Cardiac muscle cell (in vitro differentiated cells and primary cell): ENCODE measurements at regions not wholly inside any gene's neighbourhood (a gene's known extent, or its start where the extent isn't known, plus 50 kb on each side); places are given as distances from the start of the nearest gene placed in this dataset.
A peak's percentile ranks its signal among the peaks of the same experiment; 100 is the strongest.

Experiments
- DNase-seq, 2 donors: peaks; one replicate each; pipeline versions ENCODE4 v3.0.0 to v3.0.0-alpha.2; 2010 to 2017; ENCODE audit warnings: low read depth in 1 of 2, low spot score in 1 of 2
- H3K27ac ChIP-seq: fragments of 200-600 bp; sonication (generic); 2 replicates; pipeline ENCODE4 v1.5.1; 2016
- H3K27me3 ChIP-seq: fragments of 200-600 bp; sonication (generic); 2 replicates; pipeline ENCODE4 v1.6.0; 2016; ENCODE audit warnings: control low read depth
- H3K36me3 ChIP-seq: fragments of 200-600 bp; sonication (generic); 2 replicates; pipeline ENCODE4 v1.5.1; 2016; ENCODE audit warnings: control low read depth
- H3K4me1 ChIP-seq: fragments of 200-600 bp; sonication (generic); 2 replicates; pipeline ENCODE4 v1.8.1; 2017; ENCODE audit warnings: low read depth, mild to moderate bottlenecking, mixed run types
- H3K4me3 ChIP-seq: fragments of 200-600 bp; sonication (generic); 2 replicates; pipeline ENCODE4 v1.5.1; 2016; ENCODE audit warnings: mild to moderate bottlenecking
- H3K9me3 ChIP-seq: fragments of 200-600 bp; sonication (generic); 2 replicates; pipeline ENCODE4 v1.5.1; 2017; ENCODE audit warnings: low read depth, mild to moderate bottlenecking, control low read depth
- TF ChIP-seq, protein P1 (sequence below): IDR thresholded peaks from 2 replicates; pipeline ENCODE4 v1.5.1; 2012; ENCODE audit warnings: low read depth, mild to moderate bottlenecking, low read length

DNA sequence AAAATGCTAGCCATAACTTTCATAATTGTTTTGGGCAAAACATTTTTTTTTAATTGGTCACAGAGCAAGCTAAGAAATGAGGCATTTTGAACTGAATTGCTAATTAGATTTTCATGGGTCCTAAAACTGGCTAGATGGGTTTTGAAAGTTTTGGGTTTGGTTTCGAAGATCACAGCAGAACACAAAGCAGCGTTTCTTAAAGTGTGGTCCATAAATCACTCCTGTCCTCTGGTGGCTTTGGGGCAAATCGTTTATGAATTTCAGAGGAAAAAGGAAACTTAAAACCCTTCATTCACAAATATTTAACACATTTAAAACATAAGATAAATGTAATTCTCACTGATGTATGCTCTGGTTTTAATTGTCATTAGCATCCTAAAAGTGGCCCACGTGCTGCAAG lies 503.7 kb downstream of the SPATA31D1 start:
- Histone ChIP-seq H3K4me3 (no peak overlapping the region), H3K27me3 (peaks cover 19% of the 10 kb centered on the region), H3K36me3 (no peaks in the 10 kb centered on the region), H3K4me1 (no peaks in the 10 kb centered on the region), H3K9me3 (no peaks in the 10 kb centered on the region), H3K27ac (no peak overlapping the region)
- no peak for DNase-seq
- TF ChIP-seq, protein P1, sequence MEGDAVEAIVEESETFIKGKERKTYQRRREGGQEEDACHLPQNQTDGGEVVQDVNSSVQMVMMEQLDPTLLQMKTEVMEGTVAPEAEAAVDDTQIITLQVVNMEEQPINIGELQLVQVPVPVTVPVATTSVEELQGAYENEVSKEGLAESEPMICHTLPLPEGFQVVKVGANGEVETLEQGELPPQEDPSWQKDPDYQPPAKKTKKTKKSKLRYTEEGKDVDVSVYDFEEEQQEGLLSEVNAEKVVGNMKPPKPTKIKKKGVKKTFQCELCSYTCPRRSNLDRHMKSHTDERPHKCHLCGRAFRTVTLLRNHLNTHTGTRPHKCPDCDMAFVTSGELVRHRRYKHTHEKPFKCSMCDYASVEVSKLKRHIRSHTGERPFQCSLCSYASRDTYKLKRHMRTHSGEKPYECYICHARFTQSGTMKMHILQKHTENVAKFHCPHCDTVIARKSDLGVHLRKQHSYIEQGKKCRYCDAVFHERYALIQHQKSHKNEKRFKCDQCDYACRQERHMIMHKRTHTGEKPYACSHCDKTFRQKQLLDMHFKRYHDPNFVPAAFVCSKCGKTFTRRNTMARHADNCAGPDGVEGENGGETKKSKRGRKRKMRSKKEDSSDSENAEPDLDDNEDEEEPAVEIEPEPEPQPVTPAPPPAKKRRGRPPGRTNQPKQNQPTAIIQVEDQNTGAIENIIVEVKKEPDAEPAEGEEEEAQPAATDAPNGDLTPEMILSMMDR = no peak

- Histone ChIP-seq H3K27me3 (peaks cover 9% of the 10 kb centered on the region), H3K27ac (no peak overlapping the region), H3K9me3 (no peaks in the 10 kb centered on the region), H3K36me3 (no peaks in the 10 kb centered on the region), H3K4me1 (no peaks in the 10 kb centered on the region), H3K4me3 (no peak overlapping the region)
- TF ChIP-seq, protein P1 = no peak
- peak in 1 of 2 donors; percentile 71 for DNase-seq
Measured at GRCh38 chr9:82495884-82496777, 507.6 kb downstream of the SPATA31D1 start.

- DNase-seq = peak in 1 of 2 donors; percentile 11
- Histone ChIP-seq H3K27ac (no peak overlapping the region), H3K4me1 (no peaks in the 10 kb centered on the region), H3K36me3 (no peaks in the 10 kb centered on the region), H3K9me3 (no peaks in the 10 kb centered on the region), H3K27me3 (no peaks in the 10 kb centered on the region), H3K4me3 (no peak overlapping the region)
- TF ChIP-seq, protein P1 = no peak
Measured at GRCh38 chr9:82498541-82499317, 510.2 kb downstream of the SPATA31D1 start.

DNA sequence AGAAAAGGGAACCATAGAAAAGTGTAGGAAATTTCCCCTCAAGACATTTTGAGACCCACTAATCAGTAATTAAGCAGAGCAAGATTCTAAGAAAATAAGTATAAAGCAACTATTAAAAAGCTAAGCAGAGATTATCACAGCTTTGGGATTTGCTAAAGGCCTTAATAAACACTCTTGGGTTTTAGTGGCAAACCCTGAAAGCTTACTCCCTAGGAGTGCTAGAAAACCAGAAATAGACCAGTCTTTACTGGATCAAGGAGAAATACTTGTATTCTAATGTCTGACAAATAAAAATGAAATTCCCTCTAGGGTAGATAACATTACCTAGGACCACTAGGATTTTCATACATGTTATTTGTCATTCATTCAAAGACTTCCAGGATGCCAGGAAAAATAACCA lies 510.8 kb downstream of the SPATA31D1 start:
- H3K27ac ChIP-seq = no peak overlapping the region
- DNase-seq = no peak

GRCh38 chr9:82504620-82505019 lies 516.0 kb downstream of the SPATA31D1 start:
- Histone ChIP-seq H3K36me3 (no peaks in the 10 kb centered on the region), H3K4me1 (no peaks in the 10 kb centered on the region), H3K9me3 (no peaks in the 10 kb centered on the region), H3K4me3 (no peak overlapping the region), H3K27me3 (no peaks in the 10 kb centered on the region), H3K27ac (no peak overlapping the region)
- no peak for DNase-seq
- TF ChIP-seq, protein P1 = no peak

More for the DNA sequence above, 510.8 kb downstream of the SPATA31D1 start:
- Histone ChIP-seq H3K9me3 (no peaks in the 10 kb centered on the region), H3K36me3 (no peaks in the 10 kb centered on the region), H3K4me1 (no peaks in the 10 kb centered on the region), H3K4me3 (no peak overlapping the region), H3K27me3 (no peaks in the 10 kb centered on the region)
- TF ChIP-seq, protein P1 = no peak
